ENCODE measurements at regions not wholly inside any gene's neighbourhood (a gene's known extent, or its start where the extent isn't known, plus 50 kb on each side); places are given as distances from the start of the nearest gene placed in this dataset.

DNA sequence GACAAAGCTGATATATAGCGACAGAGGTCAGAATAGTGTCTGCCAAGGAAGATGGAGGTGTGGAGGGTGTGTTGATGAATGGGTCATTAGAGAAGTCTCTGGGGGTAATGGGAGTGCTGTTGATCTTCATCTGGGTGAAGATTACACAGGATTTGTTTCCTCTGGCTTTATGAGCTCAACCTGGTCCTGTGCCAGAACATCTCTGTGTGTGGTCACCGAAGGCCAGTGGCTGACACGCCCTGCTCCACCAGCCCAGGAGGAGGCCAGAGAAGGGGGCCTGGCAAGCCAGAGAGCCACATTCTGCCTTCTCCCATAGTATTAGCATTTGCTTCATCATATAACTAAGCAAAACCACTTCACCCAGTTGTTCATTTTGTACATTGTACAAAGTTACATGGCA, 121.1 kb downstream of the ZNF621 start:
- H3K9me3 ChIP-seq, result no peaks in the 10 kb centered on the region
- TF ChIP-seq POLR2A (IDR thresholded peaks at IDR 0.05), result no peak
- TF ChIP-seq, protein P1, sequence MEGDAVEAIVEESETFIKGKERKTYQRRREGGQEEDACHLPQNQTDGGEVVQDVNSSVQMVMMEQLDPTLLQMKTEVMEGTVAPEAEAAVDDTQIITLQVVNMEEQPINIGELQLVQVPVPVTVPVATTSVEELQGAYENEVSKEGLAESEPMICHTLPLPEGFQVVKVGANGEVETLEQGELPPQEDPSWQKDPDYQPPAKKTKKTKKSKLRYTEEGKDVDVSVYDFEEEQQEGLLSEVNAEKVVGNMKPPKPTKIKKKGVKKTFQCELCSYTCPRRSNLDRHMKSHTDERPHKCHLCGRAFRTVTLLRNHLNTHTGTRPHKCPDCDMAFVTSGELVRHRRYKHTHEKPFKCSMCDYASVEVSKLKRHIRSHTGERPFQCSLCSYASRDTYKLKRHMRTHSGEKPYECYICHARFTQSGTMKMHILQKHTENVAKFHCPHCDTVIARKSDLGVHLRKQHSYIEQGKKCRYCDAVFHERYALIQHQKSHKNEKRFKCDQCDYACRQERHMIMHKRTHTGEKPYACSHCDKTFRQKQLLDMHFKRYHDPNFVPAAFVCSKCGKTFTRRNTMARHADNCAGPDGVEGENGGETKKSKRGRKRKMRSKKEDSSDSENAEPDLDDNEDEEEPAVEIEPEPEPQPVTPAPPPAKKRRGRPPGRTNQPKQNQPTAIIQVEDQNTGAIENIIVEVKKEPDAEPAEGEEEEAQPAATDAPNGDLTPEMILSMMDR (IDR thresholded peaks at IDR 0.05 in 4 of 5, conservative IDR thresholded peaks at IDR 0.05 in 1 of 5), result no peak
- in situ Hi-C loops (cut with MboI; ENCODE audit: low sequenced_read_pairs in 4 of 4), result no loop called here
- no peaks in the 10 kb centered on the region for H3K27me3 ChIP-seq
- H3K4me3 ChIP-seq, result no peak overlapping the region
- DNase-seq (no peak), ATAC-seq (no peak)
- H3K27ac ChIP-seq, result no peak overlapping the region
- H3K36me3 ChIP-seq, result no peaks in the 10 kb centered on the region
- intact Hi-C loops (cut with DNase I; ENCODE audit: low total_unique reads), result no loop called here
- H3K4me1 ChIP-seq, result no peaks in the 10 kb centered on the region

DNA sequence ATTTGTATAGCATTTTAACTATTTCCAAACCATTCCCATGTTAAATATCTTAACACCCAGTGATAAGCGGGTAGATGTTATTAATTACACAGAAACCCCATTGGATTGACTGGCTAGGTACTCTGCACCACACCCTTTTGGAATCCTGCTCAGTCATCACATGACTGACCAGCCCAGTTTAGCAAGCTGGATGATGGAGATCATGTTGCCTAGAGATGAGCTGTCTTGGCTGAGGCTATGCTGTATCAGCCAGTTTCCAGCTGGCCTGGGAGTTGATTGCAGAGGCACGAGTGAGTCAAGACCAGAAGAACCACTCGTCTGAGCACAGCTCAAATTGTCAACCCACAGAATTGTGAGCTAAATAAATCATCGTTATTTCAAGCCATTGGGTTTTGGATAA, 124.6 kb downstream of the ZNF621 start:
- ATAC-seq, result no peak
- no peaks in the 10 kb centered on the region for H3K27me3 ChIP-seq

DNA sequence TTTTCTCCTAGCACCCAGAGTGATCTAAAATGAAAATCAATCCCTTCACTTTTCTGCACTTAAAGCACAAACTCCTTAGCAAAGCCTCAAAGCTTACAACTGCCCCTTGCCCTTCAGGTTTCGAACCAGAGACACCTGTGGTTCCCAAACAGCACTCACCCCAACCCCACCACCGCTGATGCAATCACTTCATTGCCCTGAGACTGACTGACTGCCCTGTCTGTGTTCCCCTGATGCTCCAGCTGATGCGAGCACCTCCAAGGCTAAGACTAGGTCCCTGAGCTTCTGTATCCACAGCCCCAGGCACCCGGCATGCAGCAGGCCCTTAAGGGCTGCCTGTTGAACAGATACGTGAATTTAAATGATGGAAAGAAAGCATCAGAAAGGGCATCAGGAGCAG, 127.3 kb downstream of the ZNF621 start:
- H3K27me3 ChIP-seq, result no peaks in the 10 kb centered on the region
- intact Hi-C loops (cut with DNase I; ENCODE audit: low total_unique reads) (no loop called here), in situ Hi-C loops (cut with MboI; ENCODE audit: low sequenced_read_pairs in 4 of 4) (no loop called here)
- DNase-seq (no peak), ATAC-seq (no peak)
- no peaks in the 10 kb centered on the region for H3K9me3 ChIP-seq
- TF ChIP-seq POLR2A (IDR thresholded peaks at IDR 0.05), result no peak
- TF ChIP-seq, protein P1 (IDR thresholded peaks at IDR 0.05 in 4 of 5, conservative IDR thresholded peaks at IDR 0.05 in 1 of 5), result no peak
- H3K36me3 ChIP-seq, result no peaks in the 10 kb centered on the region
- no peak overlapping the region for H3K4me3 ChIP-seq
- H3K4me1 ChIP-seq, result no peaks in the 10 kb centered on the region
- no peak overlapping the region for H3K27ac ChIP-seq

More for the DNA sequence above, 124.6 kb downstream of the ZNF621 start:
- Histone ChIP-seq H3K4me1 (no peaks in the 10 kb centered on the region), H3K36me3 (no peaks in the 10 kb centered on the region), H3K27ac (no peak overlapping the region), H3K4me3 (no peak overlapping the region), H3K9me3 (no peaks in the 10 kb centered on the region)
- no peak for TF ChIP-seq POLR2A (IDR thresholded peaks at IDR 0.05)
- TF ChIP-seq, protein P1 (IDR thresholded peaks at IDR 0.05 in 4 of 5, conservative IDR thresholded peaks at IDR 0.05 in 1 of 5), result no peak
- in situ Hi-C loops (cut with MboI; ENCODE audit: low sequenced_read_pairs in 4 of 4) (no loop called here), intact Hi-C loops (cut with DNase I; ENCODE audit: low total_unique reads) (no loop called here)
- no peak for DNase-seq

DNA sequence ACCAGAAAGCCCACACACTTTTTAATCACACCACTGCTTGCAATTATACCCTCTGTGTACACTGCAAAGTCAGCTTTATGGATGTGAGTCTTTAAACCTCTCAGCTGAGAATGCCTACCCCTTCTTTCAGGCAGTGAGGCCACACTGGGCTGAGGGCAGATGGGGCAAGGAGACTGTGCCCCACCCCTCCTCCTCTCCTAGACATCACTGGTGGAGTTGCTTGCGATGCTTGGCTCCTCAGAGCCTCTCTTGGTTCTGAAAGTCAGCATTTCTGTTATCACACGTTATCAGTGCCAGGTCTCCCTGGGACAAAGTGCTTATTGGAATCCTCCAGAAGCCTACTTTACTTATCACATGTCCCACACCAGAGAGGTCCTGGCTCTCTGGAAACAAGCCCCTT, 128.2 kb downstream of the ZNF621 start:
- Histone ChIP-seq H3K27ac (no peak overlapping the region), H3K36me3 (no peaks in the 10 kb centered on the region), H3K9me3 (no peaks in the 10 kb centered on the region), H3K4me1 (no peaks in the 10 kb centered on the region), H3K27me3 (no peaks in the 10 kb centered on the region), H3K4me3 (no peak overlapping the region)
- ATAC-seq (no peak), DNase-seq (no peak)
- TF ChIP-seq POLR2A (IDR thresholded peaks at IDR 0.05), result no peak
- TF ChIP-seq, protein P1 (IDR thresholded peaks at IDR 0.05 in 4 of 5, conservative IDR thresholded peaks at IDR 0.05 in 1 of 5), result no peak
- in situ Hi-C loops (cut with MboI; ENCODE audit: low sequenced_read_pairs in 4 of 4) (no loop called here), intact Hi-C loops (cut with DNase I; ENCODE audit: low total_unique reads) (no loop called here)

DNA sequence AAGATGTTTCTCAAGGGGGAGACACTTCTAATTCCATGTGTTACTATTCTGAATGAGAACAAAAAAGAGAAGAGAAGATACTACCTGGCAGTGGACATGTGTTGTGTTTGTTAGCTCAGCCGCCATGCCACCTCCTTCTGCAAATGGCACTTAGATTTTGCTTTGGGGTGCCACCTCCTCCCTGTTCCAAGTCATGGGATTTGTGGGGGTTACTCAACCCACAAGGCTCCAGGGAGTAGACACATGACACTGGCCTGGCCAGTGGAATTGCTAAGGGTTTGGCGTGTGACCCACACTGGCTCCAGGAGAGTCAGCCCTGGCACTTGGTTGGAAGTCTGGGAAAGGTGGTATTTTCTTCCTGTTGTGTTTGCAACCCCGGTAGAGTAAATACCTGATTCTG, 129.1 kb downstream of the ZNF621 start:
- no peak for ATAC-seq
- in situ Hi-C loops (cut with MboI; ENCODE audit: low sequenced_read_pairs in 4 of 4) (no loop called here), intact Hi-C loops (cut with DNase I; ENCODE audit: low total_unique reads) (no loop called here)
- Histone ChIP-seq H3K36me3 (no peaks in the 10 kb centered on the region), H3K4me1 (no peaks in the 10 kb centered on the region), H3K4me3 (no peak overlapping the region), H3K27me3 (no peaks in the 10 kb centered on the region), H3K9me3 (no peaks in the 10 kb centered on the region), H3K27ac (no peak overlapping the region)
- DNase-seq, result no peak
- TF ChIP-seq, protein P1 (IDR thresholded peaks at IDR 0.05 in 4 of 5, conservative IDR thresholded peaks at IDR 0.05 in 1 of 5), result no peak
- no peak for TF ChIP-seq POLR2A (IDR thresholded peaks at IDR 0.05)
